ENCODE measurements at regions not wholly inside any gene's neighbourhood (a gene's known extent, or its start where the extent isn't known, plus 50 kb on each side); places are given as distances from the start of the nearest gene placed in this dataset.

DNA sequence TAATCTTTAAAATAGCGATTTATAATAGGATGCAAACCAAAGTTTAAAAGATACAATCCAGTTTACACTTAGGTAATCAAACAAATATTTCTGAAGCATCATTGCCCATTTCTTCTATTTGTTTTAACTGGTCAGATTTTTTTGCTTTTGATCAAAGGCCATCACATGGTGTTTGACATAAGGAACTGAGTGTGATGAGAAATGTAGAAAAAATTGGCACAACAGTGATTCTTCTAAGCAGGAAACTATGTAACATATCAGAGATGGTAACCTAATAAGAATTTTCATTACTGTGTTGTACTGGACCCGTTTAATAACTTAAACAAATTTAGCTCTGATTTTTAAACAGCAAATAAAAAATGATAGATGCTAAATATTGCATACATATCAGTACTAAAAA, 644.7 kb upstream of the KLF12 start:
- TF ChIP-seq CTCF (IDR thresholded peaks at IDR 0.05) (no peak), POLR2A (IDR thresholded peaks at IDR 0.05) (no peak), POLR2AphosphoS5 (IDR thresholded peaks at IDR 0.05; ENCODE audit: insufficient read depth in 1 of 2, low read depth in 1 of 2) (no peak)
